GM23248 (cell line): ENCODE measurements at regions not wholly inside any gene's neighbourhood (a gene's known extent, or its start where the extent isn't known, plus 50 kb on each side); places are given as distances from the start of the nearest gene placed in this dataset.

ENCODE experiments used
- EZH2 ChIP-seq: fragments of 200-600 bp; sonication (generic); IDR thresholded peaks from 2 replicates; pipeline ENCODE4 v1.6.1; 2018; ENCODE audit warnings: antibody characterized with exemption, mild to moderate bottlenecking; ENCODE audit not compliant: insufficient read depth, poor library complexity, severe bottlenecking
- EZH2phosphoT487 ChIP-seq: fragments of 200-600 bp; sonication (generic); IDR thresholded peaks from 2 replicates; pipeline ENCODE4 v1.6.1; 2018; ENCODE audit warnings: antibody characterized with exemption, moderate library complexity, mild to moderate bottlenecking, low read depth; ENCODE audit not compliant: insufficient read depth

DNA sequence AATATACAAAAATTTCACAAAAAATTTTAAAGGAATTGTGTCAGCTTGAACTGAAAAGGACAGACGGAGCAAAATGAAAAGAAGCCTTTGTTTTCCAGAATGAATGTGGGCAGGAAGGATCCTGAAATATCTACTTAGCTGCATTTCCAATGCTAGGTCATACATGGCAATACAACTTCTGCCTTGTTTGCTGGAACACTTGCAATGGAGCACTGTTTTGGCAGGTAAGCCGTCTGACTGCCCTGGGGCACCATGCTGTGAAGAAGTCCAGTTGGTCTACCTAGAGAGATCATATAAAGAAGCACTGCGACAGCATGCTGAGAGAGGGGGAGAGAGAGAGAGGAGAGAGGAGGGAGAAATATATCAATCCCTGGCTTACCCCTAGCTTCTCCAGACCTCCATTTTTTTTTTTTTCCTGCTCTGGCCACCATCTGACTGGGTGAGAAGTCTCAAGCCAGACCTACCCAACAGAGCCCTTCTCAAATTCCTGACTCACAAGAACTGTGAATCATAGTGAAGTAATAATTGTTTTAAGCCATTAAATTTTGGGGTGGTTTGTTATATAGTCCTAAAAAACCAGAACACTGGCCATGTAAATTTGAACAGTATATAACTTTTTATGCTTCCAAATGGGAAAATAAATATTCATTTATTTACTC, 97.1 kb upstream of the PRICKLE1 start:
- TF ChIP-seq EZH2 (no peak), EZH2phosphoT487 (no peak)
